ENCODE measurements at regions not wholly inside any gene's neighbourhood (a gene's known extent, or its start where the extent isn't known, plus 50 kb on each side); places are given as distances from the start of the nearest gene placed in this dataset.

- Histone ChIP-seq H3K27ac (no peak overlapping the region), H3K9me3 (no peaks in the 10 kb centered on the region), H3K27me3 (no peaks in the 10 kb centered on the region), H3K4me1 (no peaks in the 10 kb centered on the region), H3K36me3 (no peaks in the 10 kb centered on the region), H3K4me3 (no peak overlapping the region)
- intact Hi-C loops (cut with DNase I; ENCODE audit: low total_unique reads): no loop called here
- no peak for DNase-seq (ENCODE audit: low spot score in 2 of 2)
- no peak for TF ChIP-seq POLR2AphosphoS5 (IDR thresholded peaks at IDR 0.05)
- no peak for TF ChIP-seq POLR2A (IDR thresholded peaks at IDR 0.05)
- no peak for TF ChIP-seq CTCF (IDR thresholded peaks at IDR 0.05)
Observed at GRCh38 chr2:199707593-199708185, 143.3 kb downstream of the FTCDNL1 start.

GRCh38 chr2:199705538-199705937, 145.5 kb downstream of the FTCDNL1 start:
- H3K4me3 ChIP-seq: no peak overlapping the region
- no peaks in the 10 kb centered on the region for H3K9me3 ChIP-seq
- no peaks in the 10 kb centered on the region for H3K27me3 ChIP-seq
- no peak for DNase-seq (ENCODE audit: low spot score in 2 of 2)
- TF ChIP-seq POLR2AphosphoS5 (IDR thresholded peaks at IDR 0.05) (no peak), POLR2A (IDR thresholded peaks at IDR 0.05) (no peak), CTCF (IDR thresholded peaks at IDR 0.05) (no peak)
- intact Hi-C loops (cut with DNase I; ENCODE audit: low total_unique reads): no loop called here
- H3K27ac ChIP-seq: no peak overlapping the region
- H3K4me1 ChIP-seq: no peaks in the 10 kb centered on the region
- H3K36me3 ChIP-seq: no peaks in the 10 kb centered on the region

GRCh38 chr2:199704358-199705238, 146.4 kb downstream of the FTCDNL1 start:
- DNase-seq (ENCODE audit: low spot score in 2 of 2): no peak

GRCh38 chr2:199703199-199703598, 147.8 kb downstream of the FTCDNL1 start:
- Histone ChIP-seq H3K27me3 (no peaks in the 10 kb centered on the region), H3K4me1 (no peaks in the 10 kb centered on the region), H3K27ac (no peak overlapping the region), H3K9me3 (no peaks in the 10 kb centered on the region), H3K36me3 (no peaks in the 10 kb centered on the region), H3K4me3 (no peak overlapping the region)
- intact Hi-C loops (cut with DNase I; ENCODE audit: low total_unique reads): no loop called here
- DNase-seq (ENCODE audit: low spot score in 2 of 2): no peak
- TF ChIP-seq POLR2A (IDR thresholded peaks at IDR 0.05) (no peak), CTCF (IDR thresholded peaks at IDR 0.05) (no peak), POLR2AphosphoS5 (IDR thresholded peaks at IDR 0.05) (no peak)

More at GRCh38 chr2:199704358-199705238, 146.4 kb downstream of the FTCDNL1 start:
- Histone ChIP-seq H3K36me3 (no peaks in the 10 kb centered on the region), H3K4me1 (no peaks in the 10 kb centered on the region), H3K27me3 (no peaks in the 10 kb centered on the region), H3K9me3 (no peaks in the 10 kb centered on the region), H3K27ac (no peak overlapping the region), H3K4me3 (no peak overlapping the region)
- TF ChIP-seq CTCF (IDR thresholded peaks at IDR 0.05): peak in 2 of 3 donors; percentile 48 to 53
- no peak for TF ChIP-seq POLR2AphosphoS5 (IDR thresholded peaks at IDR 0.05)
- intact Hi-C loops (cut with DNase I; ENCODE audit: low total_unique reads): no loop called here

GRCh38 chr2:199697469-199697868, 153.5 kb downstream of the FTCDNL1 start:
- DNase-seq (ENCODE audit: low spot score in 2 of 2): no peak
- TF ChIP-seq POLR2A (IDR thresholded peaks at IDR 0.05) (no peak), POLR2AphosphoS5 (IDR thresholded peaks at IDR 0.05) (no peak), CTCF (IDR thresholded peaks at IDR 0.05) (no peak)
- H3K27ac ChIP-seq: no peak overlapping the region
- H3K4me1 ChIP-seq: no peaks in the 10 kb centered on the region
- H3K9me3 ChIP-seq: no peaks in the 10 kb centered on the region
- H3K27me3 ChIP-seq: peaks cover 0 to 4% of the 10 kb centered on the region in 2 donors
- intact Hi-C loops (cut with DNase I; ENCODE audit: low total_unique reads): no loop called here
- no peaks in the 10 kb centered on the region for H3K36me3 ChIP-seq
- H3K4me3 ChIP-seq: no peak overlapping the region
